PC-3 (cell line): ENCODE measurements at regions not wholly inside any gene's neighbourhood (a gene's known extent, or its start where the extent isn't known, plus 50 kb on each side); places are given as distances from the start of the nearest gene placed in this dataset.
A peak's percentile ranks its signal among the peaks of the same experiment; 100 is the strongest.

Experiments used
- ATAC-seq: fragments of 200-7000 bp; cut with Tn5 transposase; 2 replicates; pipeline ENCODE4 v1.9.1; 2020; ENCODE audit warnings: mild to moderate bottlenecking, moderate library complexity
- BruUV-seq: library from RNA; stranded (reverse); fragments of 400-500 nt; replicated peaks from 2 replicates; lab custom pipeline; 2021; lab: Mats Ljungman, UMichigan
- CTCF ChIA-PET: fragments of 300-600 bp; sonication (Branson Sonifier 250); formaldehyde crosslinking; loops from one replicate; lab custom pipeline; 2022; ENCODE audit warnings: antibody characterized with exemption; lab: Charles Lee
- POLR2A ChIA-PET: fragments of 300-600 bp; sonication (Branson Sonifier 250); formaldehyde crosslinking; loops from one replicate; lab custom pipeline; 2022; ENCODE audit warnings: antibody characterized with exemption; ENCODE audit not compliant: unreplicated experiment; lab: Charles Lee
- DNase-seq: peaks from one replicate; pipeline ENCODE4 v3.0.0-alpha.2; 2015
- H2AFZ ChIP-seq: fragments of 300-600 bp; sonication (generic); 2 replicates; pipeline ENCODE4 v1.6.0; 2016; ENCODE audit warnings: antibody characterized with exemption, low read length
- H3F3A ChIP-seq: fragments of 300-600 bp; sonication (generic); one replicate; pipeline ENCODE4 v1.6.0; 2017; ENCODE audit warnings: antibody characterized with exemption, low read length, control low read depth, mild to moderate bottlenecking; ENCODE audit not compliant: unreplicated experiment
- H3K27ac ChIP-seq: fragments of 300-600 bp; sonication (generic); 2 replicates; pipeline ENCODE4 v1.5.1; 2016; ENCODE audit warnings: mild to moderate bottlenecking, low read length
- H3K27me3 ChIP-seq: fragments of 300-600 bp; sonication (generic); 2 replicates; pipeline ENCODE4 v1.6.1; 2016; ENCODE audit warnings: low read length, mixed read lengths
- H3K36me3 ChIP-seq: fragments of 300-600 bp; sonication (generic); 2 replicates; pipeline ENCODE4 v1.6.1; 2016; ENCODE audit warnings: low read depth, mixed run types, low read length, mixed read lengths
- H3K4me1 ChIP-seq: fragments of 300-600 bp; sonication (generic); 2 replicates; pipeline ENCODE4 v1.5.1; 2016; ENCODE audit warnings: low read length; ENCODE audit not compliant: insufficient read depth
- H3K4me2 ChIP-seq: fragments of 300-600 bp; sonication (generic); 2 replicates; pipeline ENCODE4 v1.6.0; 2016; ENCODE audit warnings: low read length
- H3K4me3 ChIP-seq: fragments of 300-600 bp; sonication (generic); 2 replicates; pipeline ENCODE4 v1.5.1; 2016; ENCODE audit warnings: mild to moderate bottlenecking, low read length, mixed read lengths
- H3K79me2 ChIP-seq: fragments of 300-600 bp; sonication (generic); 2 replicates; pipeline ENCODE4 v1.6.1; 2017; ENCODE audit warnings: low read length, mixed read lengths
- H3K9ac ChIP-seq: fragments of 300-600 bp; sonication (generic); 2 replicates; pipeline ENCODE4 v1.6.0; 2016; ENCODE audit warnings: mild to moderate bottlenecking, low read length
- H3K9me2 ChIP-seq: fragments of 300-600 bp; sonication (generic); replicated peaks from 2 replicates; pipeline ENCODE4 v1.6.1; 2016; ENCODE audit warnings: mixed run types, low read length, mixed read lengths
- H3K9me3 ChIP-seq: fragments of 300-600 bp; sonication (generic); 2 replicates; pipeline ENCODE4 v1.6.1; 2016; ENCODE audit warnings: low read length, mixed read lengths
- H4K20me1 ChIP-seq: fragments of 300-600 bp; sonication (generic); 2 replicates; pipeline ENCODE4 v1.6.1; 2016; ENCODE audit warnings: low read length, mixed read lengths
- EZH2 ChIP-seq: fragments of 300-600 bp; sonication (generic); IDR thresholded peaks from one replicate; pipeline ENCODE4 v1.6.1; 2017; ENCODE audit warnings: antibody characterized with exemption, mild to moderate bottlenecking, low read length; ENCODE audit not compliant: unreplicated experiment
- EZH2phosphoT487 ChIP-seq: fragments of 300-600 bp; sonication (generic); IDR thresholded peaks from 2 replicates; pipeline ENCODE4 v1.6.1; 2018; ENCODE audit warnings: mild to moderate bottlenecking, antibody characterized with exemption, low read length, borderline replicate concordance
- intact Hi-C: fragments of 100-400 bp; cut with micrococcal nuclease; formaldehyde crosslinking; loops from 2 replicates; pipeline ENCODE4 v1.9.0; 2023
- TF ChIP-seq, protein P1 (sequence below): fragments of 300-600 bp; sonication (generic); conservative IDR thresholded peaks from 2 replicates; pipeline ENCODE4 v1.5.1; 2017; ENCODE audit warnings: antibody characterized with exemption, low read depth, mild to moderate bottlenecking, low read length

DNA sequence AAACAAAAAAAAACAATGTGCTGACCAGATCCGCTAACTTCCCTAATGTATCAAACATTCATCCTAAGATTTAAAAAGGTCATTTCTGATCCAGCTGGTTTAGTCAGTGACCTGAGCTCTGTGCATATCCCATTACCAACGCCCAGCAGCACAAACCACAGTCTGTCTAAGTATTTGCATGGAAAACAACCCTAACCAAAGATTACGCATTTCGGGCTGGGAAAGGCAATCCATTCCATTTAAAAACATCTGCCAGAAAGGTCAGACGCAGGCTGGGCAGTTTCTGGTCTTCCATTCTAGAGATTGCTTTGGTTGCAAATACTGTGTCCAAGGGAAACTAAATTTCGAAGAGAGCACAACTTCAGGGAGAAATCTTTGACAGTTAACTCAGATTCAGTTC is 234.9 kb downstream of the FLRT2 start:
- no peak for ATAC-seq
- intact Hi-C loops: no loop called here

DNA sequence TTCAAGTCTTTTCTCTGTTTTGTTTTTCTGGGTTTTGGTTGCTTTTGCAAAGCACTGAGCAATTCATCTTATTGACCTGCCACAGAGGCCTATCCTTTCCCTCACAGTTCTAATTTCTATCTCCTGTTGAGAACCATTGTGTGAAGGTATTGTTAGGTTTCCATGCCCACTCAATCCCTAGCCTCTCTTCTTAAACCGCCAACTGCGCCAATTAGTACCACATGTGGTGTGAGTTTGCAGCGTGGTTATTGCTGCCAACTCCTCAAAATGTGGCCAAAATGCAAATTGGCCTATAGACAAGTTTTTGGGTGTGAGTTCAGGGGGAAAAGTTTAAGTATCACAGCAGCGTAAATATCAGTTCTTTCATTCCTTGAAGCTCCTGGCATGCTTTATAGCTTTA is 232.6 kb downstream of the FLRT2 start:
- no peaks in the 10 kb centered on the region for H3K9me2 ChIP-seq
- H3K4me1 ChIP-seq: no peaks in the 10 kb centered on the region
- no peak overlapping the region for H3K4me2 ChIP-seq
- no peak overlapping the region for H3K27ac ChIP-seq
- intact Hi-C loops: no loop called here
- no peaks in the 10 kb centered on the region for H3F3A ChIP-seq
- ATAC-seq: no peak
- ChIA-PET CTCF (no interaction called here), POLR2A (no interaction called here)
- H3K9me3 ChIP-seq: 0 out of 2 replicates have a peak, but pooled peaks cover 10% of the 10 kb centered on the region
- DNase-seq: no peak
- no peak overlapping the region for H3K4me3 ChIP-seq
- H3K79me2 ChIP-seq: no peaks in the 10 kb centered on the region
- no peaks in the 10 kb centered on the region for H3K27me3 ChIP-seq
- H3K36me3 ChIP-seq: no peaks in the 10 kb centered on the region
- BruUV-seq: no TSS peak
- no peak overlapping the region for H2AFZ ChIP-seq
- no peak overlapping the region for H3K9ac ChIP-seq
- no peak for TF ChIP-seq EZH2
- TF ChIP-seq, protein P1, sequence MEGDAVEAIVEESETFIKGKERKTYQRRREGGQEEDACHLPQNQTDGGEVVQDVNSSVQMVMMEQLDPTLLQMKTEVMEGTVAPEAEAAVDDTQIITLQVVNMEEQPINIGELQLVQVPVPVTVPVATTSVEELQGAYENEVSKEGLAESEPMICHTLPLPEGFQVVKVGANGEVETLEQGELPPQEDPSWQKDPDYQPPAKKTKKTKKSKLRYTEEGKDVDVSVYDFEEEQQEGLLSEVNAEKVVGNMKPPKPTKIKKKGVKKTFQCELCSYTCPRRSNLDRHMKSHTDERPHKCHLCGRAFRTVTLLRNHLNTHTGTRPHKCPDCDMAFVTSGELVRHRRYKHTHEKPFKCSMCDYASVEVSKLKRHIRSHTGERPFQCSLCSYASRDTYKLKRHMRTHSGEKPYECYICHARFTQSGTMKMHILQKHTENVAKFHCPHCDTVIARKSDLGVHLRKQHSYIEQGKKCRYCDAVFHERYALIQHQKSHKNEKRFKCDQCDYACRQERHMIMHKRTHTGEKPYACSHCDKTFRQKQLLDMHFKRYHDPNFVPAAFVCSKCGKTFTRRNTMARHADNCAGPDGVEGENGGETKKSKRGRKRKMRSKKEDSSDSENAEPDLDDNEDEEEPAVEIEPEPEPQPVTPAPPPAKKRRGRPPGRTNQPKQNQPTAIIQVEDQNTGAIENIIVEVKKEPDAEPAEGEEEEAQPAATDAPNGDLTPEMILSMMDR: no peak
- no peak for TF ChIP-seq EZH2phosphoT487
- H4K20me1 ChIP-seq: no peaks in the 10 kb centered on the region

More for the DNA sequence above, 234.9 kb downstream of the FLRT2 start:
- H3K4me3 ChIP-seq: no peak overlapping the region
- H3K36me3 ChIP-seq: no peaks in the 10 kb centered on the region
- no peak overlapping the region for H3K27ac ChIP-seq
- H3K4me1 ChIP-seq: no peaks in the 10 kb centered on the region
- 0 out of 2 replicates have a peak, but pooled peaks cover 9% of the 10 kb centered on the region for H3K9me3 ChIP-seq
- POLR2A ChIA-PET: no interaction called here
- TF ChIP-seq EZH2phosphoT487: no peak
- TF ChIP-seq EZH2: no peak
- TF ChIP-seq, protein P1: no peak
- CTCF ChIA-PET: no interaction called here
- BruUV-seq: no TSS peak
- DNase-seq: peak; percentile 6
- H2AFZ ChIP-seq: no peak overlapping the region
- H3K9me2 ChIP-seq: no peaks in the 10 kb centered on the region
- no peaks in the 10 kb centered on the region for H3K27me3 ChIP-seq
- H3K9ac ChIP-seq: no peak overlapping the region
- H3K4me2 ChIP-seq: no peak overlapping the region
- no peaks in the 10 kb centered on the region for H4K20me1 ChIP-seq
- no peaks in the 10 kb centered on the region for H3F3A ChIP-seq
- no peaks in the 10 kb centered on the region for H3K79me2 ChIP-seq

DNA sequence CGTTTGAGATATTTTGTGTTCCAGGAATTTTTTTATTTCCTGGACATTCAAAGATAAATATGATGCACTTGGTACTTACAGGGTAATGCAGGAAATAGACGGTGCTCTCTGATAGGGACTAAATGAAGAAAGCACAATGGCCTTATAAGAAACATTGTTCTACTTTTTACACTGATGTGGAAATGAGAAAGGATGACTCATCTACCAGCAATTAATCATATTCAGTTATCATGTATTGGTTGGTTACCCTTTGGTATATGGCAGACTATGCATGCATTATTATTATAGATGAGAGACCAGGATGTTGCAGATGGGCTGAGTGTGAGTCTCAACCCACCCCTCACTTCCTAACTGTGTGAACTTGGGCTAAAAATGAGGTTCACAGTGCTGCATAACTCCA is 222.2 kb downstream of the FLRT2 start:
- no TSS peak for BruUV-seq
- Histone ChIP-seq H4K20me1 (no peaks in the 10 kb centered on the region), H3K9ac (no peak overlapping the region), H3K36me3 (no peaks in the 10 kb centered on the region), H3K4me3 (no peak overlapping the region), H3K4me1 (no peaks in the 10 kb centered on the region), H2AFZ (no peak overlapping the region), H3K4me2 (no peak overlapping the region), H3K27me3 (no peaks in the 10 kb centered on the region), H3K27ac (no peak overlapping the region), H3K9me2 (no peaks in the 10 kb centered on the region), H3K9me3 (peaks cover 15% of the 10 kb centered on the region), H3F3A (no peaks in the 10 kb centered on the region), H3K79me2 (no peaks in the 10 kb centered on the region)
- TF ChIP-seq EZH2 (no peak), EZH2phosphoT487 (no peak)
- TF ChIP-seq, protein P1: no peak
- DNase-seq: no peak
- intact Hi-C loops: no loop called here
- ChIA-PET POLR2A (no interaction called here), CTCF (no interaction called here)
- ATAC-seq: no peak
